B cell (primary cell): ENCODE measurements at regions not wholly inside any gene's neighbourhood (a gene's known extent, or its start where the extent isn't known, plus 50 kb on each side); places are given as distances from the start of the nearest gene placed in this dataset.

ENCODE experiments used
- CTCF ChIP-seq: fragments of 200-600 bp; IDR thresholded peaks from one replicate; pipeline ENCODE4 v1.8.0; 2022; ENCODE audit warnings: antibody characterized with exemption, mild to moderate bottlenecking
- EZH2 ChIP-seq: IDR thresholded peaks from 2 replicates; pipeline ENCODE4 v1.6.1; 2012; ENCODE audit warnings: borderline replicate concordance, low read depth, mild to moderate bottlenecking, moderate library complexity, low read length; ENCODE audit not compliant: insufficient read depth, poor library complexity, severe bottlenecking

GRCh38 chr18:78776706-78777285, 202.8 kb upstream of the SALL3 start:
- no peak for TF ChIP-seq CTCF
- TF ChIP-seq EZH2: no peak
